ENCODE measurements at regions not wholly inside any gene's neighbourhood (a gene's known extent, or its start where the extent isn't known, plus 50 kb on each side); places are given as distances from the start of the nearest gene placed in this dataset.

- Mint-ChIP-seq H3K9me3 (no peaks in the 10 kb centered on the region), H3K36me3 (ENCODE audit: low read depth) (no peaks in the 10 kb centered on the region), H3K4me3 (no peak overlapping the region), H3K4me1 (ENCODE audit: low read depth) (no peaks in the 10 kb centered on the region), H3K27ac (no peak overlapping the region), H3K27me3 (peaks cover 12% of the 10 kb centered on the region)
- DNase-seq, result no peak
Observed at GRCh38 chr16:76976756-76977155, 214.2 kb upstream of the MON1B start.

GRCh38 chr16:76984196-76984595 is 206.8 kb upstream of the MON1B start:
- H3K4me1 Mint-ChIP-seq (ENCODE audit: low read depth), result no peaks in the 10 kb centered on the region
- no peaks in the 10 kb centered on the region for H3K9me3 Mint-ChIP-seq
- no peak overlapping the region for H3K27ac Mint-ChIP-seq
- no peak overlapping the region for H3K4me3 Mint-ChIP-seq
- H3K27me3 Mint-ChIP-seq, result no peaks in the 10 kb centered on the region
- no peak for DNase-seq
- H3K36me3 Mint-ChIP-seq (ENCODE audit: low read depth), result no peaks in the 10 kb centered on the region

GRCh38 chr16:76985392-76986045 is 205.5 kb upstream of the MON1B start:
- no peak overlapping the region for H3K27ac Mint-ChIP-seq
- H3K4me1 Mint-ChIP-seq (ENCODE audit: low read depth), result no peaks in the 10 kb centered on the region
- H3K9me3 Mint-ChIP-seq, result no peaks in the 10 kb centered on the region
- no peak for DNase-seq
- no peaks in the 10 kb centered on the region for H3K27me3 Mint-ChIP-seq
- no peaks in the 10 kb centered on the region for H3K36me3 Mint-ChIP-seq (ENCODE audit: low read depth)
- no peak overlapping the region for H3K4me3 Mint-ChIP-seq

GRCh38 chr16:76988526-76988925 is 202.5 kb upstream of the MON1B start:
- Mint-ChIP-seq H3K4me1 (ENCODE audit: low read depth) (no peaks in the 10 kb centered on the region), H3K4me3 (no peak overlapping the region), H3K9me3 (no peaks in the 10 kb centered on the region), H3K36me3 (ENCODE audit: low read depth) (no peaks in the 10 kb centered on the region), H3K27ac (no peak overlapping the region), H3K27me3 (no peaks in the 10 kb centered on the region)
- no peak for DNase-seq

GRCh38 chr16:77002644-77003043 is 188.3 kb upstream of the MON1B start:
- H3K36me3 Mint-ChIP-seq (ENCODE audit: low read depth), result no peaks in the 10 kb centered on the region
- no peaks in the 10 kb centered on the region for H3K4me1 Mint-ChIP-seq (ENCODE audit: low read depth)
- H3K4me3 Mint-ChIP-seq, result no peak overlapping the region
- H3K9me3 Mint-ChIP-seq, result no peaks in the 10 kb centered on the region
- no peaks in the 10 kb centered on the region for H3K27me3 Mint-ChIP-seq
- DNase-seq, result no peak
- no peak overlapping the region for H3K27ac Mint-ChIP-seq

- H3K27me3 Mint-ChIP-seq, result no peaks in the 10 kb centered on the region
- peaks cover 7% of the 10 kb centered on the region for H3K9me3 Mint-ChIP-seq
- H3K4me3 Mint-ChIP-seq, result no peak overlapping the region
- H3K36me3 Mint-ChIP-seq (ENCODE audit: low read depth), result no peaks in the 10 kb centered on the region
- no peak overlapping the region for H3K27ac Mint-ChIP-seq
- H3K4me1 Mint-ChIP-seq (ENCODE audit: low read depth), result no peaks in the 10 kb centered on the region
- no peak for DNase-seq
Observed at GRCh38 chr16:77009453-77009852, 181.5 kb upstream of the MON1B start.

GRCh38 chr16:77014441-77014840 is 176.5 kb upstream of the MON1B start:
- Mint-ChIP-seq H3K36me3 (ENCODE audit: low read depth) (no peaks in the 10 kb centered on the region), H3K4me3 (no peak overlapping the region), H3K27me3 (no peaks in the 10 kb centered on the region), H3K9me3 (peaks cover 7% of the 10 kb centered on the region), H3K4me1 (ENCODE audit: low read depth) (no peaks in the 10 kb centered on the region), H3K27ac (no peak overlapping the region)
- DNase-seq, result no peak

GRCh38 chr16:77030600-77030999 is 160.4 kb upstream of the MON1B start:
- Mint-ChIP-seq H3K36me3 (ENCODE audit: low read depth) (no peaks in the 10 kb centered on the region), H3K4me1 (ENCODE audit: low read depth) (no peaks in the 10 kb centered on the region), H3K27me3 (no peaks in the 10 kb centered on the region), H3K4me3 (no peak overlapping the region), H3K9me3 (no peaks in the 10 kb centered on the region), H3K27ac (no peak overlapping the region)
- no peak for DNase-seq

GRCh38 chr16:77033516-77033915 is 157.5 kb upstream of the MON1B start:
- Mint-ChIP-seq H3K27ac (no peak overlapping the region), H3K27me3 (no peaks in the 10 kb centered on the region), H3K4me1 (ENCODE audit: low read depth) (no peaks in the 10 kb centered on the region), H3K9me3 (no peaks in the 10 kb centered on the region), H3K4me3 (no peak overlapping the region), H3K36me3 (ENCODE audit: low read depth) (no peaks in the 10 kb centered on the region)
- DNase-seq, result no peak

- DNase-seq, result no peak
- no peaks in the 10 kb centered on the region for H3K9me3 Mint-ChIP-seq
- H3K27me3 Mint-ChIP-seq, result no peaks in the 10 kb centered on the region
- no peak overlapping the region for H3K4me3 Mint-ChIP-seq
- H3K4me1 Mint-ChIP-seq (ENCODE audit: low read depth), result no peaks in the 10 kb centered on the region
- H3K27ac Mint-ChIP-seq, result no peak overlapping the region
- H3K36me3 Mint-ChIP-seq (ENCODE audit: low read depth), result no peaks in the 10 kb centered on the region
Observed at GRCh38 chr16:77035361-77035760, 155.6 kb upstream of the MON1B start.

- Mint-ChIP-seq H3K4me3 (no peak overlapping the region), H3K27me3 (no peaks in the 10 kb centered on the region), H3K9me3 (no peaks in the 10 kb centered on the region), H3K27ac (no peak overlapping the region), H3K4me1 (ENCODE audit: low read depth) (no peaks in the 10 kb centered on the region), H3K36me3 (ENCODE audit: low read depth) (no peaks in the 10 kb centered on the region)
- no peak for DNase-seq
Observed at GRCh38 chr16:77037696-77038347, 153.2 kb upstream of the MON1B start.

GRCh38 chr16:77041468-77041867 is 149.5 kb upstream of the MON1B start:
- Mint-ChIP-seq H3K4me3 (no peak overlapping the region), H3K36me3 (ENCODE audit: low read depth) (no peaks in the 10 kb centered on the region), H3K9me3 (no peaks in the 10 kb centered on the region), H3K27me3 (no peaks in the 10 kb centered on the region), H3K4me1 (ENCODE audit: low read depth) (no peaks in the 10 kb centered on the region), H3K27ac (no peak overlapping the region)
- DNase-seq, result no peak

- Mint-ChIP-seq H3K36me3 (ENCODE audit: low read depth) (no peaks in the 10 kb centered on the region), H3K27me3 (no peaks in the 10 kb centered on the region), H3K9me3 (no peaks in the 10 kb centered on the region), H3K4me1 (ENCODE audit: low read depth) (no peaks in the 10 kb centered on the region), H3K27ac (no peak overlapping the region), H3K4me3 (no peak overlapping the region)
- no peak for DNase-seq
Observed at GRCh38 chr16:77043076-77043475, 147.9 kb upstream of the MON1B start.

- Mint-ChIP-seq H3K27me3 (no peaks in the 10 kb centered on the region), H3K9me3 (no peaks in the 10 kb centered on the region), H3K4me3 (no peak overlapping the region), H3K4me1 (ENCODE audit: low read depth) (no peaks in the 10 kb centered on the region), H3K36me3 (ENCODE audit: low read depth) (no peaks in the 10 kb centered on the region), H3K27ac (no peak overlapping the region)
- DNase-seq, result no peak
Observed at GRCh38 chr16:77046206-77046605, 144.8 kb upstream of the MON1B start.

- Mint-ChIP-seq H3K4me3 (no peak overlapping the region), H3K27me3 (no peaks in the 10 kb centered on the region), H3K36me3 (ENCODE audit: low read depth) (no peaks in the 10 kb centered on the region), H3K9me3 (no peaks in the 10 kb centered on the region), H3K27ac (no peak overlapping the region), H3K4me1 (ENCODE audit: low read depth) (no peaks in the 10 kb centered on the region)
- no peak for DNase-seq
Observed at GRCh38 chr16:77048085-77048484, 142.9 kb upstream of the MON1B start.

GRCh38 chr16:77049577-77049976 is 141.4 kb upstream of the MON1B start:
- Mint-ChIP-seq H3K4me3 (no peak overlapping the region), H3K27ac (no peak overlapping the region), H3K9me3 (no peaks in the 10 kb centered on the region)

More at GRCh38 chr16:77049577-77049976, 141.4 kb upstream of the MON1B start:
- H3K27me3 Mint-ChIP-seq, result no peaks in the 10 kb centered on the region
- no peaks in the 10 kb centered on the region for H3K36me3 Mint-ChIP-seq (ENCODE audit: low read depth)
- H3K4me1 Mint-ChIP-seq (ENCODE audit: low read depth), result no peaks in the 10 kb centered on the region
- no peak for DNase-seq
